NCI-H1105 (cell line): ENCODE measurements at regions not wholly inside any gene's neighbourhood (a gene's known extent, or its start where the extent isn't known, plus 50 kb on each side); places are given as distances from the start of the nearest gene placed in this dataset.

ENCODE experiments used
- DNase-seq: peaks from one replicate; lab custom pipeline; 2025; lab: John Stamatoyannopoulos, UW

GRCh38 chr12:74906224-74906623, 303.4 kb downstream of the KCNC2 start:
- DNase-seq = no peak

- DNase-seq = no peak
Measured at GRCh38 chr12:74910831-74911230, 298.8 kb downstream of the KCNC2 start.

- DNase-seq = no peak
Measured at GRCh38 chr12:74914378-74914777, 295.3 kb downstream of the KCNC2 start.

- no peak for DNase-seq
Measured at GRCh38 chr12:74915718-74916117, 293.9 kb downstream of the KCNC2 start.

- no peak for DNase-seq
Measured at GRCh38 chr12:74917743-74918142, 291.9 kb downstream of the KCNC2 start.

- DNase-seq = no peak
Measured at GRCh38 chr12:74918291-74918690, 291.3 kb downstream of the KCNC2 start.

- DNase-seq = no peak
Measured at GRCh38 chr12:74922117-74922516, 287.5 kb downstream of the KCNC2 start.

GRCh38 chr12:74922642-74923041, 287.0 kb downstream of the KCNC2 start:
- no peak for DNase-seq

GRCh38 chr12:74941670-74942069, 268.0 kb downstream of the KCNC2 start:
- no peak for DNase-seq

- no peak for DNase-seq
Measured at GRCh38 chr12:74945771-74946198, 263.9 kb downstream of the KCNC2 start.

GRCh38 chr12:74953697-74954096, 255.9 kb downstream of the KCNC2 start:
- DNase-seq = no peak

GRCh38 chr12:74957231-74957630, 252.4 kb downstream of the KCNC2 start:
- no peak for DNase-seq

- no peak for DNase-seq
Measured at GRCh38 chr12:74957634-74958033, 252.0 kb downstream of the KCNC2 start.

- no peak for DNase-seq
Measured at GRCh38 chr12:74959657-74960056, 250.0 kb downstream of the KCNC2 start.

- no peak for DNase-seq
Measured at GRCh38 chr12:74963304-74963703, 246.3 kb downstream of the KCNC2 start.

- no peak for DNase-seq
Measured at GRCh38 chr12:74963867-74964331, 245.7 kb downstream of the KCNC2 start.

GRCh38 chr12:74964390-74964789, 245.2 kb downstream of the KCNC2 start:
- no peak for DNase-seq

- no peak for DNase-seq
Measured at GRCh38 chr12:74971201-74971600, 238.4 kb downstream of the KCNC2 start.

- no peak for DNase-seq
Measured at GRCh38 chr12:74977832-74978481, 231.7 kb downstream of the KCNC2 start.

- no peak for DNase-seq
Measured at GRCh38 chr12:74980510-74980909, 229.1 kb downstream of the KCNC2 start.

- no peak for DNase-seq
Measured at GRCh38 chr12:74981541-74981940, 228.1 kb downstream of the KCNC2 start.

GRCh38 chr12:74983917-74984316, 225.7 kb downstream of the KCNC2 start:
- DNase-seq = no peak

GRCh38 chr12:74984631-74985030, 225.0 kb downstream of the KCNC2 start:
- DNase-seq = no peak

- no peak for DNase-seq
Measured at GRCh38 chr12:74985293-74985985, 224.2 kb downstream of the KCNC2 start.
